ENCODE measurements at regions not wholly inside any gene's neighbourhood (a gene's known extent, or its start where the extent isn't known, plus 50 kb on each side); places are given as distances from the start of the nearest gene placed in this dataset.
"Not testable (repeated sequence)": the region's sequence is repeated elsewhere in the genome, so short reads cannot be mapped to it uniquely, and the experiment has no call there.

DNA sequence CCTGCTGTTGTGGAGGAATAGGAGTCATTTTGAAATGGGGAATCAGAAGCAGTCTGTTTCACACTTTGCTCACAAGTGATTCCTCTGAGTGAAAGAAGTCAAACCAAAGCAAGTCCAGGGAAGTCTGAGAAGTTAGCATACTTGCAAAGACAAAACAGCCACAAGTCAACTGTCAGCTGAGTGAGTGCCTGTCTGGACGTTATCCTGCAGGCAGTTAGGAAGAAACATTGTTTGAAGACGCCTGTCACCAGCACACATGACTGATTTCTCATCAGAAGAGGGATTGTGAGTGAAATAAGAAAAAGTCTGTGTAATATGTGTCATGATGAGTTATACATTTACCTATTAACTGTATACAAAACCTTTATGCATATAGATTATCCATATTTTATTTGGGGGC lies 153.5 kb downstream of the KCNRG start:
- no peak for DNase-seq
- Histone ChIP-seq H3K4me1 (ENCODE audit: insufficient read depth) (no peaks in the 10 kb centered on the region), H3K9me3 (no peaks in the 10 kb centered on the region), H3K27me3 (no peaks in the 10 kb centered on the region), H3K36me3 (no peaks in the 10 kb centered on the region), H3K27ac (no peak overlapping the region), H3K4me3 (no peak overlapping the region)
- WGBS, 3 donors: 65 to 75% (median 74%) methylated on average over 2 of the region's 2 CpGs
- no peak for TF ChIP-seq EP300 (IDR thresholded peaks at IDR 0.05)
- TF ChIP-seq, protein P1, sequence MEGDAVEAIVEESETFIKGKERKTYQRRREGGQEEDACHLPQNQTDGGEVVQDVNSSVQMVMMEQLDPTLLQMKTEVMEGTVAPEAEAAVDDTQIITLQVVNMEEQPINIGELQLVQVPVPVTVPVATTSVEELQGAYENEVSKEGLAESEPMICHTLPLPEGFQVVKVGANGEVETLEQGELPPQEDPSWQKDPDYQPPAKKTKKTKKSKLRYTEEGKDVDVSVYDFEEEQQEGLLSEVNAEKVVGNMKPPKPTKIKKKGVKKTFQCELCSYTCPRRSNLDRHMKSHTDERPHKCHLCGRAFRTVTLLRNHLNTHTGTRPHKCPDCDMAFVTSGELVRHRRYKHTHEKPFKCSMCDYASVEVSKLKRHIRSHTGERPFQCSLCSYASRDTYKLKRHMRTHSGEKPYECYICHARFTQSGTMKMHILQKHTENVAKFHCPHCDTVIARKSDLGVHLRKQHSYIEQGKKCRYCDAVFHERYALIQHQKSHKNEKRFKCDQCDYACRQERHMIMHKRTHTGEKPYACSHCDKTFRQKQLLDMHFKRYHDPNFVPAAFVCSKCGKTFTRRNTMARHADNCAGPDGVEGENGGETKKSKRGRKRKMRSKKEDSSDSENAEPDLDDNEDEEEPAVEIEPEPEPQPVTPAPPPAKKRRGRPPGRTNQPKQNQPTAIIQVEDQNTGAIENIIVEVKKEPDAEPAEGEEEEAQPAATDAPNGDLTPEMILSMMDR (IDR thresholded peaks at IDR 0.05): no peak
- no peak for TF ChIP-seq POLR2A (IDR thresholded peaks at IDR 0.05)
- intact Hi-C loops (cut with DNase I): no loop called here

DNA sequence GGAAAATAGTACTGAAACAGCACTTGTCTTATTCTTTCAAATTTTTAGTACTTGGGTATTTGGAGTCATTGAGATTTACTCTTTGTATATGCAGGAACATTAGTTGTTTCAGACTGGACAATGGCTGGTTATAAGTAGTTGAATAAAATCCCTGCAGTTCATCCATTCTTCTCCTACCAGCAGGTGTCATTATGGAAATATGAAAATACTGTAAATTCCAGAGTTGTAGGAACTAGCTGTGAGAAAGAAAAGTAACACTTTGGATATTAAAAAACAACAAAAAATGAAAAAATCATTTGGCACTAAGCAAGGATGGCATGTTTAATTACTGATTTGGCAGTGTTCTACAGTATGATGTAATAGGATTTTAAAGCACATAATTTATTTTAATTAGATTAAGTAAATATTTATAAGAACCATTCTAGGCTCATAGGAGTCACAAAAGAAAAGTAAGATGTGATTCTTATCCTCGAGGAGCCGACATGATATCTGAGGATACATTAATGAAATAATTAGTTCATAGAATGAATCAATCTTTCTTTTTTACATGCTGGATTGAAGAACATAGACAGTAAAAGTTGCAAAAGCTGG lies 155.3 kb downstream of the KCNRG start:
- DNase-seq: no peak
- no peaks in the 10 kb centered on the region for H3K27me3 ChIP-seq
- no peak overlapping the region for H3K4me3 ChIP-seq
- intact Hi-C loops (cut with DNase I): no loop called here
- WGBS, 3 donors: 33 to 53% (median 51%) methylated on average over 2 of the region's 2 CpGs
- H3K27ac ChIP-seq: no peak overlapping the region
- no peaks in the 10 kb centered on the region for H3K4me1 ChIP-seq (ENCODE audit: insufficient read depth)
- no peaks in the 10 kb centered on the region for H3K36me3 ChIP-seq
- no peak for TF ChIP-seq POLR2A (IDR thresholded peaks at IDR 0.05)
- TF ChIP-seq EP300 (IDR thresholded peaks at IDR 0.05): no peak
- TF ChIP-seq, protein P1 (IDR thresholded peaks at IDR 0.05): no peak
- no peaks in the 10 kb centered on the region for H3K9me3 ChIP-seq

DNA sequence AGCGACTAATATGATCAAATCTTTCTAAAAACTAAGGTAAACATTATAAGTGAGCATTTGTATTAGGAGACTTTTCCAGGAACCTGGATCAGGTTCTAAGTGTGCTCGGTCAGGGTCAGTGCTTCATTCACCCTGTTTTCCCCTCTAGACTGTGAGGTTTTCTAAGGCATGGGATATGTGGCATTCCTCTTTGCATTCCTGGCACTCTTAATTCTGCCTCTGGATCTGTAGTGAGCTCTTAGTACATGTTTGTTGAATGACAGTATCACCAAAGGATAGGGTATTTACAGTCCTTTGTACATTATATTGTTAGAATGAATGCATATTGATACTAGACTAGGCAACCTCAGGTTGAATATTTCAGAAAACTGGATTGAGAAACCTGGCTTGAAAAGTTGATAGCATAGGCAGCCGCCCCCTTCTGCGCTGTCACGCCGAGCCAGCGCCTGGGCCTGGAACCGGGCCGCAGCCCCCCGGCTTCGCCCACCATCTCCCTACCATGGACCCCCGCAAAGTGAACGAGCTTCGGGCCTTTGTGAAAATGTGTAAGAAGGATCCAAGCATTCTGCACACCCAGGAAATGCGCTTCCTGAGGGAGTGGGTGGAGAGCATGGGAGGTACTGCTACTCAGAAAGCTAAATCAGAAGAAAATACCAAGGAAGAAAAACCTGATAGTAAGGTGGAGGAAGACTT lies 156.5 kb downstream of the KCNRG start:
- 96 to 97% (median 97%) methylated on average over 15 of the region's 15 CpGs for WGBS, 3 donors
- Histone ChIP-seq H3K36me3 (no peaks in the 10 kb centered on the region), H3K27me3 (no peaks in the 10 kb centered on the region), H3K9me3 (no peaks in the 10 kb centered on the region), H3K4me3 (no peak overlapping the region), H3K4me1 (ENCODE audit: insufficient read depth) (no peaks in the 10 kb centered on the region), H3K27ac (no peak overlapping the region)
- intact Hi-C loops (cut with DNase I): no loop called here
- no peak for TF ChIP-seq POLR2A (IDR thresholded peaks at IDR 0.05)
- TF ChIP-seq, protein P1 (IDR thresholded peaks at IDR 0.05): no peak
- no peak for TF ChIP-seq EP300 (IDR thresholded peaks at IDR 0.05)
- no peak for DNase-seq

DNA sequence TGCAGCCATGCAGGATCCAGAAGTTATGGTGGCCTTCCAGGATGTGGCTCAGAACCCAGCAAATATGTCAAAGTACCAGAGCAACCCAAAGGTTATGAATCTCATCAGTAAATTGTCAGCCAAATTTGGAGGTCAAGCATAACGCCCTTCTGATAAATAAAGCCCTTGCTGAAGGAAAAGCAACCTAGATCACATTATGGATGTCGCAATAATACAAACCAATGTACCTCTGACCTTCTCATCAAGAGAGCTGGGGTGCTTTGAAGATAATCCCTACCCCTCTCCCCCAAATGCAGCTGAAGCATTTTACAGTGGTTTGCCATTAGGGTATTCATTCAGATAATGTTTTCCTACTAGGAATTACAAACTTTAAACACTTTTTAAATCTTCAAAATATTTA lies 157.8 kb downstream of the KCNRG start:
- intact Hi-C loops (cut with DNase I): not testable (repeated sequence)
- WGBS, 3 donors: 74 to 84% (median 80%) methylated on average over 2 of the region's 2 CpGs

DNA sequence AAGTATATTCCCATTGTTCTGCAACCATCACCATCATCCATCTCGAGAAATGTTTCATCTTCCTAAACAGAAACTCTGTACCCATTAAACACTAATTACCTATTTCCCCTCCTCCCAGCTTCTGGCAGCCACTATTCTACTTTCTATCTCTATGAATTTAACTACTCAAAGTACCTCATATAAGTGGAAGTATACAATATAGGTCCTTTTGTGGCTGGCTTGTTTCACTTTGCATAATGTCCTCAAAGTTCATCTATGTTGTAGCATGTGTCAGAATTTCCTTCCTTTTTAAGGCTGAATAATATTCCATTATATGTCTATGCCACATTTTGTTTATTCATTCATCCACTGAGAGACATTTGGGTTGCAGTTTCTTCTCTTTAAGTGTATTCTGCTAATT lies 159.4 kb downstream of the KCNRG start:
- H3K4me1 ChIP-seq (ENCODE audit: insufficient read depth): no peaks in the 10 kb centered on the region
- H3K4me3 ChIP-seq: no peak overlapping the region
- H3K36me3 ChIP-seq: no peaks in the 10 kb centered on the region
- TF ChIP-seq EP300 (IDR thresholded peaks at IDR 0.05) (no peak), POLR2A (IDR thresholded peaks at IDR 0.05) (no peak)
- TF ChIP-seq, protein P1 (IDR thresholded peaks at IDR 0.05): no peak
- H3K27me3 ChIP-seq: no peaks in the 10 kb centered on the region
- no peaks in the 10 kb centered on the region for H3K9me3 ChIP-seq
- DNase-seq: no peak
- no peak overlapping the region for H3K27ac ChIP-seq
- intact Hi-C loops (cut with DNase I): no loop called here
- WGBS, 3 donors: 90 to 93% (median 92%) methylated on average over 1 of the region's 1 CpG

More for the DNA sequence above, 157.8 kb downstream of the KCNRG start:
- H3K27me3 ChIP-seq; H3K9me3 ChIP-seq; DNase-seq; H3K27ac ChIP-seq; H3K4me3 ChIP-seq; H3K4me1 ChIP-seq (ENCODE audit: insufficient read depth); H3K36me3 ChIP-seq: not testable (repeated sequence)

Measured in ovary (tissue), 7 donors.